Activated T-cell treated with anti-CD3 and anti-CD28 coated beads, Interleukin-2, amount 50 U/mL, for 4 hours (primary cell): ENCODE measurements at regions not wholly inside any gene's neighbourhood (a gene's known extent, or its start where the extent isn't known, plus 50 kb on each side); places are given as distances from the start of the nearest gene placed in this dataset.

Source experiments
- ATAC-seq, 2 donors: fragments of 200-7000 bp; cut with Tn5 transposase; one replicate each; pipeline ENCODE4 v1.10.0; 2021
- DNase-seq: peaks from one replicate; pipeline ENCODE4 v3.0.0-alpha.2; 2020
- H3K27me3 Mint-ChIP-seq: one replicate; pipeline ENCODE4 v1.8.0; 2021; ENCODE audit warnings: low read depth, mixed read lengths
- H3K36me3 Mint-ChIP-seq: one replicate; pipeline ENCODE4 v1.8.0; 2022; ENCODE audit warnings: mixed read lengths; ENCODE audit not compliant: insufficient read depth
- H3K4me1 Mint-ChIP-seq: one replicate; pipeline ENCODE4 v1.8.0; 2021; ENCODE audit warnings: low read depth, mixed read lengths
- H3K4me3 Mint-ChIP-seq: one replicate; pipeline ENCODE4 v1.8.0; 2021; ENCODE audit warnings: mild to moderate bottlenecking, moderate library complexity, mixed read lengths
- H3K9me3 Mint-ChIP-seq: one replicate; pipeline ENCODE4 v1.8.0; 2021; ENCODE audit warnings: mixed read lengths

DNA sequence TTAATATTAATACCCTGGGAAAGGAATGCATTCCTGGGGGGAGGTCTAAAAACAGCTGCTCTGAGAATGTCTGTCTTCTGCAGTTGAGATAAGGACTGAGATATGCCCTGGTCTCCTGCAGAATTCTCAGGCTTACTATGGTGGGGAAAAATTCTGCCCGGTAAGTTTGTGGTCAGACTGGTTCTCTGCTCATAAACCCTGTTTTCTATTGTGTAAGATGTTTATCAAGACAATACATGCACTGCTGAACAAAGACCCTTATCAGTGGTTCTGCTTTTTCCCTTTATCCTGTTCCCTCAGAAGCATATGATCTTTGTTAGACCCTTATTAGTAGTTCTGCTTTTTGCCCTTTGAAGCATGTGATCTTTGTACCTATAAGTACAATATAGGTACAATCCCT lies 494.6 kb downstream of the CNTN6 start:
- Mint-ChIP-seq H3K4me3 (no peak overlapping the region), H3K9me3 (peaks cover 40% of the 10 kb centered on the region), H3K27me3 (no peaks in the 10 kb centered on the region), H3K4me1 (no peaks in the 10 kb centered on the region), H3K36me3 (no peaks in the 10 kb centered on the region)
- ATAC-seq: no peak
- DNase-seq: no peak

DNA sequence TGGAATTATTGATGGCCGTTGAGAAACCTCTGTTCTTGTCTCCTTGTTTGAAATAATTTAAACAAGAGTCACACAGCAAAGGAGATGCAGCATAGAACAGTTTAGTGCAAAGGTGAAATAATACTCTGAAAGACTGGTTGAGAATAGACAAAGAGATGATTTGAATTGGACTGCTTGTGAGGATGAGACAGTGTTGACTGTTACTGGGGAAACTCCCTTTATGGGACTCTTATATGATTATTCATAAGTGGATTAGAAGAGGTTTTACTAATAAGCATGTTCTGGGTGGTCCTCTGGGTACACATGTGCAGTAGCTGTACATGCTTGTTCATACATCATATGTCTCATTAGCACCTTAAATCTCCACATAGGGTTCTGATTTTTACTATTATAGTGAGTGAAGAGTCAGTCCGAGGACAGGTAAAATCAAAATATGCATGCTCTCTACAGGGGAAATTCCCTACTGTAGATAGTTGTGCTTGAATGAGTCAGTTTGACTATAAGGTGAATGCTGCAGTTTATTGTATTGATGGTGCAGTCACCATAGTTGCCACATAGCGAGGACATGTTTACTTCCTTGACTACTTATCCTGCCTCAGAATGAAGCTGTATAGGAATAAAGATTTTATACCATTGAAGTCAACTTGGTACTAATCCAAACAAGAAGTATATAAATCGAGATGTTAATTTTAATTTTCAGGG lies 498.7 kb downstream of the CNTN6 start:
- H3K4me3 Mint-ChIP-seq: no peak overlapping the region
- H3K4me1 Mint-ChIP-seq: no peaks in the 10 kb centered on the region
- ATAC-seq (no peak), DNase-seq (no peak)
- H3K27me3 Mint-ChIP-seq: no peaks in the 10 kb centered on the region
- no peaks in the 10 kb centered on the region for H3K36me3 Mint-ChIP-seq
- H3K9me3 Mint-ChIP-seq: peaks cover 39% of the 10 kb centered on the region

DNA sequence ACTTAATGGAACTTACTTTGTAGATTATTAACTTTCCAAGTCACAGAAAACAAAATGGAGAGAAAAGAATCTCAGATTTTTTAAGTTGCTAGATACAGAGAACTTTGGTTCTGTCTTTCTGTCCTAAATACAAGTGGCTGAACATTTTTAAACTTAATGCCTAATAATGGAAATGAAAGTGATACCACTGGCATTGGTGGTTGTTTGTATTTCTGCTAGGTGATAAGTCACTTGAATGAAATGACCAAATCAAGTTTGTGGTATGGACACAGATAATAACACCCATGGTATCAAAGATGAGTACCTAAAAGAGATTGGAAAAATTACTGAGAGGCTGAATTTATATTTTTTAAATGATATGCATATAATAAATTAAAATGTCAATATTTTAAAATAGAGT lies 502.1 kb downstream of the CNTN6 start:
- peaks cover 26% of the 10 kb centered on the region for H3K9me3 Mint-ChIP-seq
- H3K36me3 Mint-ChIP-seq: no peaks in the 10 kb centered on the region
- no peak for DNase-seq
- no peak overlapping the region for H3K4me3 Mint-ChIP-seq
- no peaks in the 10 kb centered on the region for H3K4me1 Mint-ChIP-seq
- no peaks in the 10 kb centered on the region for H3K27me3 Mint-ChIP-seq
- ATAC-seq: no peak

DNA sequence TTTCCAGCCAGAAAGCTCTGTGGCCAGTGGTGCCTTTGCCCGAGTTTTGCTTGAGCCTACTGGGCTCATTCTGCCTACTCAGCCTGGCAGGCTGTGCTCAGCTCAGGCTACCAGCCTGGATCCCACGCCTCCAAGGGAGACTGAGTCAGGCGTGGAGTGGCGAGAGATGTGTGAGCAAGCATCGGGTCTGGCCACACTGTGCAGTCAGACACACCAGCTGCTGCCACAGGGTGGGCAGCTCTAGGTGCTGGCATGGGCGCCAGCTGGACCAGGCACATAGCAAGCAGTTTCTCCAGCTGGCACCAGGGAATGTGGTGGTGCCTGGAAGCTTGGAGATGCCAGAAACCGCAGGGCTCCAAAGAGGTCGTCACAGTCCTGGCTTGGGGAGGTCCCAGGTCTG lies 498.5 kb upstream of the CNTN4 start:
- ATAC-seq (no peak), DNase-seq (no peak)
- Mint-ChIP-seq H3K9me3 (no peaks in the 10 kb centered on the region), H3K4me1 (no peaks in the 10 kb centered on the region), H3K36me3 (no peaks in the 10 kb centered on the region), H3K4me3 (no peak overlapping the region), H3K27me3 (no peaks in the 10 kb centered on the region)

DNA sequence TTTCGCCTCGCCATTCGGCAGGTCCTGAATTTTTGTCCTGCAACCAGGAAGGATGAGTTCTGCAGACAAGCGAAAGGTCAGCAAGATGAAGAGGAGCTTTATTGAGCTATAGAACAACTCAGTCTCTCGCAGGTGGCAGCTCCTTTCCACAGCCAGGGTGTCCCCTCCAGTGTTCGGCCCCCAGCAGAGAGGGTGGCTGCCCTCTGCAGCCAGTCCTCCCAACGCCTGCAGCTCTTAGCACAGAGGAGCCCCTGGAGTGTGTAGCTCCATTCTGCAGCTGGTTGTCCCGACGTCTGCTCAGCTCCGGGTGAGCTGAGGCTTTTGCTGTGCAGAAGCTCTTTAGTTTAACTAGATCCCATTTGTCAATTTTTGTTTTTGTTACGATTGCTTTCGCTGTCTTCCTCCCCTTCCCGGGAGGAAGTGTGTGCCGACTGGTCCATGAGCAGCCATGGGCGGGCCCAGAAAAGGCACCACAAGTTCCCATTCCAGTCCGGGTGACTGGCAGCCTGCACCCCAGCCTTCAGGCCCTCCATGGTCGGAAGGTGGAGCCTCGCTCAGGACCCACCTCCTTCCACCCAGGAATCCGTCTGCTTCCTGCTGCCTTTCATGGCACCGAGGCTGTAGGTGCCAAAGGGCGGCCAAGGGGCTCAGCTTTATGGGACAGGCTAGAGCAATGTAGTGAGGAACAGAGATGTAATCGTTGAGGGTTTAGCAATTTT lies 497.8 kb upstream of the CNTN4 start:
- no peaks in the 10 kb centered on the region for H3K9me3 Mint-ChIP-seq
- no peaks in the 10 kb centered on the region for H3K36me3 Mint-ChIP-seq
- no peak overlapping the region for H3K4me3 Mint-ChIP-seq
- no peaks in the 10 kb centered on the region for H3K27me3 Mint-ChIP-seq
- H3K4me1 Mint-ChIP-seq: no peaks in the 10 kb centered on the region
- DNase-seq (no peak), ATAC-seq (no peak)

DNA sequence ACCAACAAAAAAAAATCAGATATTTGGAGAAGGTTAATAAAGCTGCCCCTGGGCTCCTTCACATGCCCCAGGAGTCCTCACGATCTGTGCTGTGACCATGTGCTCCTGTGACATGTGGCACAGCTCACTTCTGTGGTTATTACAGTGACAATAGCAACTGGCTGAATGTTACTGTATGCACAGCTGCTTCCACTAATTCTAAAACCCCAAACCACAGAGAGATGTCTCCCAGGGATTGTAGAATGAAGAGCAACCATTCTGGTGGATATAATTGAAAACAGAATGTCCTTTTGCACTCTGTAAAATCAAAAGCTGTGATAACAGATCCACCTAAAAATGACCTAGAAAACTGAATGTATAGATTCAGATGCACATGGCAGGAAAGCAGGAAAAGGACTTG lies 489.2 kb upstream of the CNTN4 start:
- peaks cover 16% of the 10 kb centered on the region for H3K9me3 Mint-ChIP-seq
- ATAC-seq: no peak
- DNase-seq: no peak
- H3K4me3 Mint-ChIP-seq: no peak overlapping the region
- no peaks in the 10 kb centered on the region for H3K27me3 Mint-ChIP-seq
- no peaks in the 10 kb centered on the region for H3K36me3 Mint-ChIP-seq
- no peaks in the 10 kb centered on the region for H3K4me1 Mint-ChIP-seq

DNA sequence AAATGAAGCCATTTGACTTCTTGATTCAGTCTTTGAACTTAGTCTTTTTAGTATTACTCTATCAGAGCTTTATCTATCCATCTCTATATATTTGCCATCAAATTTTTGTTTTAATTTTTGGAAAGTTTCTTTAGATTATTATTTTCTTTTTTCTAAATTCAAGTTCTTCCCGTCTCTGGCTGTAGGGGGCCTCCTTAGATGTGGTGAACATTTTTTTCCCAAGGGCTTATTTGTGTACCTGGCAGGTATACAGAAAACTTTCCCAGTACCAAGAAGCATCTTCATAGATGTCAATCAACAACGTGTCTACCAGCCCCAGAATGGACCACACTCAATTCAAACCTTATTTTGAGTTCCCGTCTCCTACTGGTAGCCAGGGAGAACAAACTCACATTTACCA lies 486.8 kb upstream of the CNTN4 start:
- no peaks in the 10 kb centered on the region for H3K4me1 Mint-ChIP-seq
- H3K9me3 Mint-ChIP-seq: peaks cover 11% of the 10 kb centered on the region
- no peaks in the 10 kb centered on the region for H3K27me3 Mint-ChIP-seq
- no peaks in the 10 kb centered on the region for H3K36me3 Mint-ChIP-seq
- H3K4me3 Mint-ChIP-seq: no peak overlapping the region
- ATAC-seq (no peak), DNase-seq (no peak)

DNA sequence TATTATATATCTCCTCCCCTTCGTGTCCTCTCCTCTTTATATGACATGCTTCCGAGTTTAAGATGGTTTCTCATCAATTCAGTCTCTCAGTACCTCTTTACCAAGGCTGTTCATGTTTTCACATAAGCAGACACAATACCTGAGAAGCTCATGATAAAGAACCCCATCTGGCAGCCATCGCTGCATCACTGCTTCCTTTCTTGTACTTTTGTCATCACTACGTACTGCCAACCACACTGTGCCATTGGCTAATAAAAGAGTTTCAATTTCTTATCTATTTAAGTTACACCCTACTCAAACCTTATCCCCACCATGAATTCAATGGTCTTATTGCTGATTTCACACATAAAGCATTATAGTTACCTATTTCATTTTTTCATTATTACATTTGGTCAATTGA lies 484.7 kb upstream of the CNTN4 start:
- ATAC-seq: no peak
- Mint-ChIP-seq H3K9me3 (peaks cover 15% of the 10 kb centered on the region), H3K4me1 (no peaks in the 10 kb centered on the region), H3K27me3 (no peaks in the 10 kb centered on the region), H3K36me3 (no peaks in the 10 kb centered on the region), H3K4me3 (no peak overlapping the region)
- no peak for DNase-seq

DNA sequence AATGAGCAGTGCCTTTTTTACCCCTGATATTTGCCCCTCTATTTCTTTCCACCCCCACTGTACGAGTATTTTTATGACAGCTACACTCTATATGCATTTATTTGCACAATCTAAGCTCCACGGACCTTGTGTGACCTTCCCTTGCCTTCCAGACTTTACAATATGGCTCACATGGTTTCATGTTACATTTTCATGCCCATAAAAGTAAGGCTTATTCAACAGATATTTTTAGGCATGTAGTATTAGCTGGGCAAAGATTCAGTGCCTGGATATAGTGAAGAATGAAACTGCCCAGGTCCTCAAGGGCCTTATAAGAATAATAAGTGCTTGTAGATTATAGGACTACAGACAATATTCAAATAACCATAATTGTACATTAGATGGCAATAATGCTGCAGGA lies 481.9 kb upstream of the CNTN4 start:
- Mint-ChIP-seq H3K9me3 (peaks cover 15% of the 10 kb centered on the region), H3K27me3 (no peaks in the 10 kb centered on the region), H3K4me3 (no peak overlapping the region), H3K4me1 (no peaks in the 10 kb centered on the region), H3K36me3 (no peaks in the 10 kb centered on the region)
- no peak for ATAC-seq
- DNase-seq: no peak

DNA sequence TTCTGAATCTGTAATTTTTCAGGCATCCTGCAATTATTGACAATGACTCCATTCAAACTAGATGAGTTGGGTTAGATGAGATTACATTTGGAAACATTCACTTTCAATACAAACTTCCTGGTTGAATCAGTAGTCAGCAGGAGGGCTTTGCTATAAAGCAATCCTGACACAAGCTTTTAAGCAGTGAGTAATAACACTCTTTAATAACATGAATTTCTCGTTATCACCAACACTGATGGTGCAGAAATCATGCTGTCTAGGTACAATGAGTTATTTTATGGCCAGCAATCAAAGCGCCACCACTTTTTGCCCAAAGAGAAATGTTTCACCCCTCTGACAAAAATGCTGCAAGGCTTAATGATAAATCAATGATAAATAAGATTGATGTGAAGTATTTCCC lies 474.8 kb upstream of the CNTN4 start:
- H3K9me3 Mint-ChIP-seq: no peaks in the 10 kb centered on the region
- H3K4me3 Mint-ChIP-seq: no peak overlapping the region
- H3K36me3 Mint-ChIP-seq: no peaks in the 10 kb centered on the region
- DNase-seq (no peak), ATAC-seq (no peak)
- no peaks in the 10 kb centered on the region for H3K4me1 Mint-ChIP-seq
- no peaks in the 10 kb centered on the region for H3K27me3 Mint-ChIP-seq

DNA sequence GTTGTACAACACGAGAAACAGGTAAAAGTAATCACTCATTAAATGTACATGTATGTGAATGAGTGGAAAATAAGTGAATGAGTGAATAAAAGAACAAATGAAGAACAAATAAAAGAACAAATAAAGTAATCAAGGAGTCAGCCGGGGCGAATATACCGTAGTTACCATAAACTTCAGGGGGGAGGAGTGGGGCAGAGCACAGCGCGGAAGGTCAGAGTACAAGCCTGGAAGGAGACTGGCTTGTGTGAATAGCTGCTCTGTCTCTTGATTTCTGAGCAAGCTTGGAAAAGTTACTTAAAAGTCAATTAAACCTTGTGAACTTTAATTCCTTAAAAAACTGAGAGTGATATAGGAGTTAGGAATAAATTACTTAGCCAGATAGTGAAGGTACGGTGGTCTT lies 466.5 kb upstream of the CNTN4 start:
- no peak for DNase-seq
- Mint-ChIP-seq H3K9me3 (peaks cover 13% of the 10 kb centered on the region), H3K36me3 (no peaks in the 10 kb centered on the region), H3K27me3 (no peaks in the 10 kb centered on the region), H3K4me3 (no peak overlapping the region), H3K4me1 (no peaks in the 10 kb centered on the region)
- ATAC-seq: no peak

DNA sequence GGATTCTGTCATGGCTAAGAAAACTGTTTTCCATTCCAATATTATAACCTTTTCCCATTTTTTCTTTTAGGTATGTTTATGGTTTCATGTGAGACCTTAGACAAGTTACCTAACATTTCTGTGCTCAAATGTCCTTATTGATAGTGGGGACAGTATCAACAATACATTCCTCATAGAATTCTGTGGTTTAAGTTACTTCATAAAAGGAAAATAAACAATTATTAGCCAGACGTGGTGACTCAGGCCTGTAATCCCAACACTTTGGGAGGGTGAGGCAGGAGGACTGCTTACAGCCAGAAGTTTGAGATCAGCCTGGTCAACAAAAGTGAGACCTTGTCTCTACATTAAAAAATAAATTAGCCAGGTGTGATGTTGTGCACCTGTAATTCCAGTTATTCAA lies 436.8 kb upstream of the CNTN4 start:
- no peaks in the 10 kb centered on the region for H3K4me1 Mint-ChIP-seq
- no peaks in the 10 kb centered on the region for H3K36me3 Mint-ChIP-seq
- DNase-seq (no peak), ATAC-seq (no peak)
- no peak overlapping the region for H3K4me3 Mint-ChIP-seq
- peaks cover 3% of the 10 kb centered on the region for H3K9me3 Mint-ChIP-seq
- H3K27me3 Mint-ChIP-seq: no peaks in the 10 kb centered on the region

DNA sequence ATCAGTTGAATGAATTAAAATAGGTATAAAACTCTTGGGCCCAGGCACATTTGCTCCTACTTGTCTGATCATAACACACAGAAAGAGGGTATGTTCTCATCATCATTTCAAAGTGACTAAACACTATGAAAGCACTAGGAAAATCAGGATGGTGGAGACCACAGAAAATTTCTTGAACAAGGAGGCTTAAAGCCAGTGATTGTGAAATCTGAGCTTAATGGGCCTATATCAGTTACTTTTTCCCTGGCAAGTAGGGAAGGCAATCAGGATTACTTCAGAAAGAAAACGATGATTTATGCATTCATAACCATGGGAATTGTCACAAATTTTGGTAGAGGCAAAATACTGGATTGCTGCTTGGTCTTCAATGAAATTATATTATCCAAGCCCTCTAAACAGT lies 434.4 kb upstream of the CNTN4 start:
- no peak overlapping the region for H3K4me3 Mint-ChIP-seq
- no peaks in the 10 kb centered on the region for H3K36me3 Mint-ChIP-seq
- ATAC-seq (no peak), DNase-seq (no peak)
- H3K9me3 Mint-ChIP-seq: peaks cover 3% of the 10 kb centered on the region
- no peaks in the 10 kb centered on the region for H3K4me1 Mint-ChIP-seq
- no peaks in the 10 kb centered on the region for H3K27me3 Mint-ChIP-seq

DNA sequence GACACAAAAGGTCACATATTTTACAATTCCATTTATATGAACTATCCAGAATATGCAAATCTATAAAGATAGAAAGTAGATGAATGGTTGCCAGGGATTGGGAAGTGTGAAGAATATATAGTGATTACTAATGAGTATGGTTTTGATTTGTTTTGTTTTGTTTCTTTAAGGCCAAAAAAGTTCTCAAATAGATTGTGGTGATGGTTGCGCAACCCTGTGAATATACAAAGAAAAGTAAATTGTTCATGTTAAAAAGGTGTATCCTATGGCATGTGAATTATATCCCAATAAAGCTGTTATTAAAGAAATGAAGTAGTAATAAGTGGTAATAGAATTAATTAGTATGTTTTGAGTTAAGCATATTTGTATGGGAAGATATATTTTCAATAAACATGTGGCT lies 431.8 kb upstream of the CNTN4 start:
- H3K36me3 Mint-ChIP-seq: no peaks in the 10 kb centered on the region
- no peak overlapping the region for H3K4me3 Mint-ChIP-seq
- H3K4me1 Mint-ChIP-seq: no peaks in the 10 kb centered on the region
- ATAC-seq (no peak), DNase-seq (no peak)
- peaks cover 6% of the 10 kb centered on the region for H3K9me3 Mint-ChIP-seq
- no peaks in the 10 kb centered on the region for H3K27me3 Mint-ChIP-seq

DNA sequence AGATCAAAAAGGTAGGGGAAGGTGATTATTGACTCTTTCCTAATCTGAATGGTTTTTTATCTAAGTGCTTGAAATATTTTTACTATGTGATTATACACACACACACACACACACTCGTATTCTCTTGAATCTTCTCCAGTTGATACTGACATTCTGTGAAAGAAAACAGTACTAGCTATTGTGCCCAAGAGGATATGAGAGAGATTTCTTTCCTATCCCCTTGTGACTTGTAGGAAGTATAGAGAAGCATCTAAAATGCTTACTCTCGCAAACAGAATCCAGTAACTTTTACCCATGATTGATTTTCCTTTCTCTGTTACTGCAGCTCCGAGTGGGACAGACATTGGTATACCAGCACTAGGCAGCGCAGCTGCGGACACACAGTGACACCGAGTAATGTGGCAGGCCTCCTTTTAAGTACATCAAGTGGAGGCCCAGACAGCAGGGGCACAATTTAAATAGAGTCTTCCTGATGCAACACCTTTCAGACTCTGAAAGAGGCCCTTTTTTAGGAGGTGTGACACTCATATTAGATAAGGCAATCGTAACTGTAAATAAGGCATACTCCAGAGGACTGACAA lies 421.0 kb upstream of the CNTN4 start:
- Mint-ChIP-seq H3K9me3 (peaks cover 26% of the 10 kb centered on the region), H3K36me3 (no peaks in the 10 kb centered on the region), H3K4me3 (no peak overlapping the region), H3K27me3 (no peaks in the 10 kb centered on the region), H3K4me1 (no peaks in the 10 kb centered on the region)
- ATAC-seq: no peak
- no peak for DNase-seq
